ENCODE measurements at regions not wholly inside any gene's neighbourhood (a gene's known extent, or its start where the extent isn't known, plus 50 kb on each side); places are given as distances from the start of the nearest gene placed in this dataset.
"Not testable (repeated sequence)": the region's sequence is repeated elsewhere in the genome, so short reads cannot be mapped to it uniquely, and the experiment has no call there.

- TF ChIP-seq CTCF (IDR thresholded peaks at IDR 0.05): no peak
- Mint-ChIP-seq H3K27me3 (ENCODE audit: low read depth) (no peaks in the 10 kb centered on the region), H3K36me3 (ENCODE audit: low read depth) (peaks cover 4% of the 10 kb centered on the region)
These were observed 340.9 kb downstream of the PCNX1 start for GRCh38 chr14:71248194-71248593.

GRCh38 chr14:71250347-71250746 lies 343.1 kb downstream of the PCNX1 start:
- no peak for DNase-seq (ENCODE audit: low spot score)
- Mint-ChIP-seq H3K4me1 (ENCODE audit: low read depth) (peaks cover 3% of the 10 kb centered on the region), H3K4me3 (ENCODE audit: unreplicated experiment) (no peak overlapping the region), H3K36me3 (ENCODE audit: low read depth) (peaks cover 4% of the 10 kb centered on the region), H3K27ac (ENCODE audit: unreplicated experiment) (no peak overlapping the region), H3K9me3 (ENCODE audit: low read depth) (peaks cover 12% of the 10 kb centered on the region), H3K27me3 (ENCODE audit: low read depth) (no peaks in the 10 kb centered on the region)
- no peak for TF ChIP-seq CTCF (IDR thresholded peaks at IDR 0.05)

More at GRCh38 chr14:71248194-71248593, 340.9 kb downstream of the PCNX1 start:
- Mint-ChIP-seq H3K4me3 (ENCODE audit: unreplicated experiment) (no peak overlapping the region), H3K4me1 (ENCODE audit: low read depth) (peaks cover 22% of the 10 kb centered on the region), H3K9me3 (ENCODE audit: low read depth) (peaks cover 12% of the 10 kb centered on the region), H3K27ac (ENCODE audit: unreplicated experiment) (no peak overlapping the region)
- DNase-seq (ENCODE audit: low spot score): no peak

GRCh38 chr14:71250791-71251190 lies 343.5 kb downstream of the PCNX1 start:
- H3K4me1 Mint-ChIP-seq (ENCODE audit: low read depth): peaks cover 3% of the 10 kb centered on the region
- DNase-seq (ENCODE audit: low spot score): no peak
- peaks cover 4% of the 10 kb centered on the region for H3K36me3 Mint-ChIP-seq (ENCODE audit: low read depth)
- peaks cover 12% of the 10 kb centered on the region for H3K9me3 Mint-ChIP-seq (ENCODE audit: low read depth)
- H3K27me3 Mint-ChIP-seq (ENCODE audit: low read depth): peaks cover under 1% of the 10 kb centered on the region
- H3K27ac Mint-ChIP-seq (ENCODE audit: unreplicated experiment): no peak overlapping the region
- H3K4me3 Mint-ChIP-seq (ENCODE audit: unreplicated experiment): no peak overlapping the region
- no peak for TF ChIP-seq CTCF (IDR thresholded peaks at IDR 0.05)

- not testable (repeated sequence) for H3K27ac Mint-ChIP-seq (ENCODE audit: unreplicated experiment); H3K4me3 Mint-ChIP-seq (ENCODE audit: unreplicated experiment); H3K36me3 Mint-ChIP-seq (ENCODE audit: low read depth); H3K4me1 Mint-ChIP-seq (ENCODE audit: low read depth); H3K27me3 Mint-ChIP-seq (ENCODE audit: low read depth)
- peaks cover 21% of the 10 kb centered on the region for H3K9me3 Mint-ChIP-seq (ENCODE audit: low read depth)
- DNase-seq (ENCODE audit: low spot score): peak; percentile 93
These were observed 346.9 kb downstream of the PCNX1 start for GRCh38 chr14:71254091-71254719.

GRCh38 chr14:71261206-71261605 lies 353.9 kb downstream of the PCNX1 start:
- no peak for DNase-seq (ENCODE audit: low spot score)
- peaks cover 13% of the 10 kb centered on the region for H3K4me1 Mint-ChIP-seq (ENCODE audit: low read depth)
- peaks cover 2% of the 10 kb centered on the region for H3K27me3 Mint-ChIP-seq (ENCODE audit: low read depth)
- H3K36me3 Mint-ChIP-seq (ENCODE audit: low read depth): peaks cover 4% of the 10 kb centered on the region
- H3K4me3 Mint-ChIP-seq (ENCODE audit: unreplicated experiment): no peak overlapping the region
- H3K27ac Mint-ChIP-seq (ENCODE audit: unreplicated experiment): no peak overlapping the region
- no peak for TF ChIP-seq CTCF (IDR thresholded peaks at IDR 0.05)
- peaks cover 46% of the 10 kb centered on the region for H3K9me3 Mint-ChIP-seq (ENCODE audit: low read depth)

- TF ChIP-seq CTCF (IDR thresholded peaks at IDR 0.05): no peak
- no peak for DNase-seq (ENCODE audit: low spot score)
- no peak overlapping the region for H3K4me3 Mint-ChIP-seq (ENCODE audit: unreplicated experiment)
- peaks cover 13% of the 10 kb centered on the region for H3K4me1 Mint-ChIP-seq (ENCODE audit: low read depth)
- peaks cover 4% of the 10 kb centered on the region for H3K36me3 Mint-ChIP-seq (ENCODE audit: low read depth)
- peak overlapping the region; percentile 49 for H3K27ac Mint-ChIP-seq (ENCODE audit: unreplicated experiment)
- peaks cover 2% of the 10 kb centered on the region for H3K27me3 Mint-ChIP-seq (ENCODE audit: low read depth)
- H3K9me3 Mint-ChIP-seq (ENCODE audit: low read depth): peaks cover 44% of the 10 kb centered on the region
These were observed 355.2 kb downstream of the PCNX1 start for GRCh38 chr14:71262441-71262840.
